ENCODE measurements at regions not wholly inside any gene's neighbourhood (a gene's known extent, or its start where the extent isn't known, plus 50 kb on each side); places are given as distances from the start of the nearest gene placed in this dataset.

GRCh38 chr6:19331089-19331488, 506.1 kb upstream of the ID4 start:
- no peak for TF ChIP-seq CTCF (IDR thresholded peaks at IDR 0.05)
- TF ChIP-seq POLR2A (IDR thresholded peaks at IDR 0.05) = no peak

Data from lower leg skin (tissue), 3 donors.